ENCODE measurements at regions not wholly inside any gene's neighbourhood (a gene's known extent, or its start where the extent isn't known, plus 50 kb on each side); places are given as distances from the start of the nearest gene placed in this dataset.
A peak's percentile ranks its signal among the peaks of the same experiment; 100 is the strongest.

- no peaks in the 10 kb centered on the region for H3K27me3 ChIP-seq
- no peaks in the 10 kb centered on the region for H3K4me1 ChIP-seq
- TF ChIP-seq POLR2A (IDR thresholded peaks at IDR 0.05): no peak
- TF ChIP-seq, protein P1, sequence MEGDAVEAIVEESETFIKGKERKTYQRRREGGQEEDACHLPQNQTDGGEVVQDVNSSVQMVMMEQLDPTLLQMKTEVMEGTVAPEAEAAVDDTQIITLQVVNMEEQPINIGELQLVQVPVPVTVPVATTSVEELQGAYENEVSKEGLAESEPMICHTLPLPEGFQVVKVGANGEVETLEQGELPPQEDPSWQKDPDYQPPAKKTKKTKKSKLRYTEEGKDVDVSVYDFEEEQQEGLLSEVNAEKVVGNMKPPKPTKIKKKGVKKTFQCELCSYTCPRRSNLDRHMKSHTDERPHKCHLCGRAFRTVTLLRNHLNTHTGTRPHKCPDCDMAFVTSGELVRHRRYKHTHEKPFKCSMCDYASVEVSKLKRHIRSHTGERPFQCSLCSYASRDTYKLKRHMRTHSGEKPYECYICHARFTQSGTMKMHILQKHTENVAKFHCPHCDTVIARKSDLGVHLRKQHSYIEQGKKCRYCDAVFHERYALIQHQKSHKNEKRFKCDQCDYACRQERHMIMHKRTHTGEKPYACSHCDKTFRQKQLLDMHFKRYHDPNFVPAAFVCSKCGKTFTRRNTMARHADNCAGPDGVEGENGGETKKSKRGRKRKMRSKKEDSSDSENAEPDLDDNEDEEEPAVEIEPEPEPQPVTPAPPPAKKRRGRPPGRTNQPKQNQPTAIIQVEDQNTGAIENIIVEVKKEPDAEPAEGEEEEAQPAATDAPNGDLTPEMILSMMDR (IDR thresholded peaks at IDR 0.05): no peak
- H3K36me3 ChIP-seq: no peaks in the 10 kb centered on the region
- H3K4me3 ChIP-seq: no peak overlapping the region
- no peak overlapping the region for H3K27ac ChIP-seq
- H3K9me3 ChIP-seq: no peaks in the 10 kb centered on the region
- no peak for DNase-seq
Measured at GRCh38 chr16:72309001-72309400, 137.0 kb upstream of the PMFBP1 start.

DNA sequence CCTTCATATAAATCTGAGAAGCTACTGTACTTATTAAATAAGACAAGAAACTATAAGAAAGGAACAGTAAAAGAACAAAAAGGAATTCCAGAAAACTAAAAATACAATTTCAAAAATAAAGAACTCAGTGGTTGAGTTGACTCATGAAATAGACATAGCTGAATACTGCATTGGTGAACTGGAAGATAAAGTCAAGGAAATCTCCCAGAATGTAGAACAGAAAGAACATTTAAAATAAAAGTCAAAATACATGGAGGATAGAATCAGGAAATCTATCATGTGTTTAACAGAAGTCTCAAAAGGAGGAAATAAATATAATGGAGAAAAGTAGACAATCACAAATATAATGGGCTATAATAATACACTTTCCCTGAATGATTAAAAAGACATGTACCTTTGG, 136.4 kb upstream of the PMFBP1 start:
- no peak overlapping the region for H3K27ac ChIP-seq
- TF ChIP-seq, protein P1 (IDR thresholded peaks at IDR 0.05): no peak
- no peak for TF ChIP-seq POLR2A (IDR thresholded peaks at IDR 0.05)
- H3K4me1 ChIP-seq: no peaks in the 10 kb centered on the region
- H3K27me3 ChIP-seq: no peaks in the 10 kb centered on the region
- no peaks in the 10 kb centered on the region for H3K36me3 ChIP-seq
- no peak for DNase-seq
- no peaks in the 10 kb centered on the region for H3K9me3 ChIP-seq
- H3K4me3 ChIP-seq: no peak overlapping the region

GRCh38 chr16:72302332-72302731, 130.4 kb upstream of the PMFBP1 start:
- Histone ChIP-seq H3K4me1 (peaks cover 0 to 10% (median 0%) of the 10 kb centered on the region in 4 donors), H3K9me3 (no peaks in the 10 kb centered on the region), H3K27ac (no peak overlapping the region), H3K36me3 (no peaks in the 10 kb centered on the region), H3K27me3 (no peaks in the 10 kb centered on the region), H3K4me3 (no peak overlapping the region)
- TF ChIP-seq, protein P1 (IDR thresholded peaks at IDR 0.05): no peak
- TF ChIP-seq POLR2A (IDR thresholded peaks at IDR 0.05): no peak
- DNase-seq: no peak

DNA sequence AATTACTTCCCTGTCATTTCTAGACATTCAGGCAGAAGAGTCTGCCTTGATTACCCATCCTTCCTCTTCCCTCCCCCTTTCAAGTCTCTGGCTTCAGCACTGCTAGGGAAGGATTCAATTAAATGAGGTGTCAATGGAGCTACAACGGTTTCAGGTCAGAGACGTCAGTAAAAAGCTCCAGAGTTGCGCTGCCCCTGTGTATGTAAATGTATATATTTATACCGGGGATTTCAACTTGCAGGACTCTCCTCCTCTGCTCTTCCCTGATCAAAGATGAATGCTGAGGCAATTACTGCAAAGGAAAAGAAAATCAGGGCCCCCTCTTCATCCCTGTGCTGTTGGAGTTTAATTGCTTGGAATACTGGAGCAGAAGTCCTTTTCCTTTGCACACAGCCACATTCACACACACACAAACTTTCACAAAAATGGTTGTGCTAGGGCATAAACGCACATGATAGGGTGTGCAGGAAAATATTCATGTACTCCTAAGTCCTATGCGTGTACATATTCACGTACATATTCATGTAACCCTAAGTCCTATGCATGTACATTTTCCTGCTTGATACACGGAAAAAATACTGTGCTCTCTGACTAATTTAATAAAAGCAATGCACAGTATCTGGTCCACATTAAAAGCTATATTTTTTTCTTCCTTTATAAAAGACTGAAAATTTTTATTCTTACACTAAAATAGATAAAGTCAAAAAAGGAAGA, 129.7 kb upstream of the PMFBP1 start:
- no peak for TF ChIP-seq POLR2A (IDR thresholded peaks at IDR 0.05)
- TF ChIP-seq, protein P1 (IDR thresholded peaks at IDR 0.05): no peak
- no peak for DNase-seq
- no peak overlapping the region for H3K27ac ChIP-seq
- no peak overlapping the region for H3K4me3 ChIP-seq
- no peaks in the 10 kb centered on the region for H3K36me3 ChIP-seq
- H3K27me3 ChIP-seq: no peaks in the 10 kb centered on the region
- no peaks in the 10 kb centered on the region for H3K9me3 ChIP-seq
- H3K4me1 ChIP-seq: peaks cover 0 to 10% (median 0%) of the 10 kb centered on the region in 4 donors

- DNase-seq: peak in 1 of 3 donors; percentile 49
Measured at GRCh38 chr16:72300892-72301291, 128.9 kb upstream of the PMFBP1 start.

More at GRCh38 chr16:72300892-72301291, 128.9 kb upstream of the PMFBP1 start:
- Histone ChIP-seq H3K9me3 (no peaks in the 10 kb centered on the region), H3K27ac (no peak overlapping the region), H3K4me3 (no peak overlapping the region), H3K4me1 (peaks cover 0 to 10% (median 0%) of the 10 kb centered on the region in 4 donors), H3K36me3 (no peaks in the 10 kb centered on the region), H3K27me3 (no peaks in the 10 kb centered on the region)
- TF ChIP-seq POLR2A (IDR thresholded peaks at IDR 0.05): no peak
- TF ChIP-seq, protein P1 (IDR thresholded peaks at IDR 0.05): no peak
